ES-I3 (cell line): ENCODE measurements at regions not wholly inside any gene's neighbourhood (a gene's known extent, or its start where the extent isn't known, plus 50 kb on each side); places are given as distances from the start of the nearest gene placed in this dataset.

ENCODE experiments used
- H3K36me3 ChIP-seq: 2 replicates; pipeline ENCODE4 v1.6.1; 2013; ENCODE audit warnings: mild to moderate bottlenecking, low read length, control low read depth, moderate library complexity; ENCODE audit not compliant: insufficient read depth
- H3K4me1 ChIP-seq: 2 replicates; pipeline ENCODE4 v1.6.1; 2013; ENCODE audit warnings: mild to moderate bottlenecking, control low read depth, low read length; ENCODE audit not compliant: insufficient read depth
- H3K9ac ChIP-seq: 2 replicates; pipeline ENCODE4 v1.6.1; 2013; ENCODE audit warnings: low read depth, mild to moderate bottlenecking, low read length, moderate library complexity
- H3K9me3 ChIP-seq: 2 replicates; pipeline ENCODE4 v1.6.1; 2013; ENCODE audit warnings: mild to moderate bottlenecking, low read length, moderate library complexity; ENCODE audit not compliant: control insufficient read depth, insufficient read depth

GRCh38 chr4:28388471-28388870, 1527.8 kb downstream of the STIM2 start:
- no peaks in the 10 kb centered on the region for H3K4me1 ChIP-seq
- no peak overlapping the region for H3K9ac ChIP-seq
- H3K36me3 ChIP-seq = no peaks in the 10 kb centered on the region
- H3K9me3 ChIP-seq = no peaks in the 10 kb centered on the region

- Histone ChIP-seq H3K4me1 (no peaks in the 10 kb centered on the region), H3K36me3 (no peaks in the 10 kb centered on the region), H3K9ac (no peak overlapping the region), H3K9me3 (no peaks in the 10 kb centered on the region)
Observed at GRCh38 chr4:28391877-28392276, 1531.2 kb downstream of the STIM2 start.

GRCh38 chr4:28402751-28403150, 1542.1 kb downstream of the STIM2 start:
- H3K36me3 ChIP-seq = no peaks in the 10 kb centered on the region
- no peaks in the 10 kb centered on the region for H3K4me1 ChIP-seq
- 0 out of 2 replicates have a peak, but pooled peaks cover 3% of the 10 kb centered on the region for H3K9me3 ChIP-seq
- no peak overlapping the region for H3K9ac ChIP-seq

- no peak overlapping the region for H3K9ac ChIP-seq
- no peaks in the 10 kb centered on the region for H3K36me3 ChIP-seq
- no peaks in the 10 kb centered on the region for H3K9me3 ChIP-seq
- no peaks in the 10 kb centered on the region for H3K4me1 ChIP-seq
Observed at GRCh38 chr4:28421221-28421620, 1560.6 kb downstream of the STIM2 start.

- no peaks in the 10 kb centered on the region for H3K9me3 ChIP-seq
Observed at GRCh38 chr4:28426251-28426650, 1565.6 kb downstream of the STIM2 start.

GRCh38 chr4:28427306-28428085, 1566.9 kb downstream of the STIM2 start:
- Histone ChIP-seq H3K36me3 (no peaks in the 10 kb centered on the region), H3K9me3 (no peaks in the 10 kb centered on the region), H3K4me1 (no peaks in the 10 kb centered on the region), H3K9ac (no peak overlapping the region)

More at GRCh38 chr4:28426251-28426650, 1565.6 kb downstream of the STIM2 start:
- Histone ChIP-seq H3K4me1 (no peaks in the 10 kb centered on the region), H3K9ac (no peak overlapping the region), H3K36me3 (no peaks in the 10 kb centered on the region)

GRCh38 chr4:28432348-28433025, 1571.8 kb downstream of the STIM2 start:
- Histone ChIP-seq H3K9me3 (no peaks in the 10 kb centered on the region), H3K4me1 (peaks cover 17% of the 10 kb centered on the region; the same call in 1 of the 2 replicates), H3K36me3 (no peaks in the 10 kb centered on the region), H3K9ac (no peak overlapping the region)

- Histone ChIP-seq H3K4me1 (peaks cover 17% of the 10 kb centered on the region; the same call in 1 of the 2 replicates), H3K9me3 (no peaks in the 10 kb centered on the region), H3K36me3 (no peaks in the 10 kb centered on the region), H3K9ac (no peak overlapping the region)
Observed at GRCh38 chr4:28435314-28435713, 1574.7 kb downstream of the STIM2 start.

- no peaks in the 10 kb centered on the region for H3K36me3 ChIP-seq
- H3K9ac ChIP-seq = no peak overlapping the region
- H3K9me3 ChIP-seq = no peaks in the 10 kb centered on the region
- H3K4me1 ChIP-seq = peaks cover 17% of the 10 kb centered on the region; the same call in 1 of the 2 replicates
Observed at GRCh38 chr4:28436191-28437080, 1575.8 kb downstream of the STIM2 start.

- no peaks in the 10 kb centered on the region for H3K9me3 ChIP-seq
- no peaks in the 10 kb centered on the region; the same call in 1 of the 2 replicates for H3K4me1 ChIP-seq
- H3K9ac ChIP-seq = no peak overlapping the region; the same call in 1 of the 2 replicates
- H3K36me3 ChIP-seq = no peaks in the 10 kb centered on the region
Observed at GRCh38 chr4:28443371-28443770, 1582.7 kb downstream of the STIM2 start.

GRCh38 chr4:28443801-28444412, 1583.3 kb downstream of the STIM2 start:
- H3K9ac ChIP-seq = no peak overlapping the region
- H3K9me3 ChIP-seq = no peaks in the 10 kb centered on the region
- no peaks in the 10 kb centered on the region; the same call in 1 of the 2 replicates for H3K4me1 ChIP-seq
- H3K36me3 ChIP-seq = no peaks in the 10 kb centered on the region

- Histone ChIP-seq H3K9ac (no peak overlapping the region), H3K36me3 (no peaks in the 10 kb centered on the region), H3K9me3 (no peaks in the 10 kb centered on the region), H3K4me1 (no peaks in the 10 kb centered on the region; the same call in 1 of the 2 replicates)
Observed at GRCh38 chr4:28444886-28445496, 1584.3 kb downstream of the STIM2 start.

- Histone ChIP-seq H3K9me3 (no peaks in the 10 kb centered on the region), H3K4me1 (no peaks in the 10 kb centered on the region; the same call in 1 of the 2 replicates), H3K9ac (no peak overlapping the region), H3K36me3 (no peaks in the 10 kb centered on the region)
Observed at GRCh38 chr4:28449085-28449484, 1588.4 kb downstream of the STIM2 start.
